ENCODE measurements at regions not wholly inside any gene's neighbourhood (a gene's known extent, or its start where the extent isn't known, plus 50 kb on each side); places are given as distances from the start of the nearest gene placed in this dataset.

DNA sequence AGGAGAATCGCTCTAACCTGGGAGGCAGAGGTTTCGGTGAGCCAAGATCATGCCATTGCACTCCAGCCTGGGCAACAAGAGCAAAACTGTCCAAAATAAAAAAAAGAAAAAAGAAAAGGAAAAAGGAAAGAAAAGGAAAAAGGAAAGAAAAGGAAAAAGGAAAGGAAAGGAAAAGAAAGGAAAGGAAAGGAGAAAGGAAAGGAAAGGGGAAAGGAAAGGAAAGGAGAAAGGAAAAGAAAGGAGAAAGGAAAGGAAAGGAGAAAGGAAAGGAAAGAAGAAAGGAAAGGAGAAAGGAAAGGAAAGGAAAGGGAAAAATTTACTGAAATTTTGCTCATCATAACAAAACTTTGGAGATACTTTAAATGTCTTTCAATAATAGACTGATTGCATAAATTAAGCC, 391.3 kb upstream of the GYPC start:
- Histone ChIP-seq H3K36me3 (ENCODE audit: low read depth) (no peaks in the 10 kb centered on the region), H3K27ac (no peak overlapping the region), H3F3A (ENCODE audit: insufficient read depth, low read depth) (no peaks in the 10 kb centered on the region), H3K9me2 (ENCODE audit: insufficient read depth) (no peaks in the 10 kb centered on the region), H3K4me3 (no peak overlapping the region), H3K4me1 (replicated peaks; ENCODE audit: insufficient read depth) (no peaks in the 10 kb centered on the region), H3K9me3 (ENCODE audit: insufficient read depth, low read depth) (no peaks in the 10 kb centered on the region), H3K27me3 (ENCODE audit: insufficient read depth, low read depth) (no peaks in the 10 kb centered on the region), H3K79me2 (ENCODE audit: low read depth) (no peaks in the 10 kb centered on the region), H2AFZ (no peak overlapping the region), H3K4me2 (no peak overlapping the region), H4K20me1 (ENCODE audit: insufficient read depth) (no peaks in the 10 kb centered on the region)
- intact Hi-C loops (cut with micrococcal nuclease; ENCODE audit: unreplicated experiment), result no loop called here
- DNase-seq, result no peak
- BruUV-seq (replicated peaks), result no TSS peak
- TF ChIP-seq EZH2 (IDR thresholded peaks at IDR 0.05; ENCODE audit: low read depth), result no peak
- TF ChIP-seq, protein P1, sequence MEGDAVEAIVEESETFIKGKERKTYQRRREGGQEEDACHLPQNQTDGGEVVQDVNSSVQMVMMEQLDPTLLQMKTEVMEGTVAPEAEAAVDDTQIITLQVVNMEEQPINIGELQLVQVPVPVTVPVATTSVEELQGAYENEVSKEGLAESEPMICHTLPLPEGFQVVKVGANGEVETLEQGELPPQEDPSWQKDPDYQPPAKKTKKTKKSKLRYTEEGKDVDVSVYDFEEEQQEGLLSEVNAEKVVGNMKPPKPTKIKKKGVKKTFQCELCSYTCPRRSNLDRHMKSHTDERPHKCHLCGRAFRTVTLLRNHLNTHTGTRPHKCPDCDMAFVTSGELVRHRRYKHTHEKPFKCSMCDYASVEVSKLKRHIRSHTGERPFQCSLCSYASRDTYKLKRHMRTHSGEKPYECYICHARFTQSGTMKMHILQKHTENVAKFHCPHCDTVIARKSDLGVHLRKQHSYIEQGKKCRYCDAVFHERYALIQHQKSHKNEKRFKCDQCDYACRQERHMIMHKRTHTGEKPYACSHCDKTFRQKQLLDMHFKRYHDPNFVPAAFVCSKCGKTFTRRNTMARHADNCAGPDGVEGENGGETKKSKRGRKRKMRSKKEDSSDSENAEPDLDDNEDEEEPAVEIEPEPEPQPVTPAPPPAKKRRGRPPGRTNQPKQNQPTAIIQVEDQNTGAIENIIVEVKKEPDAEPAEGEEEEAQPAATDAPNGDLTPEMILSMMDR (conservative IDR thresholded peaks at IDR 0.05), result no peak
- ChIA-PET POLR2A (ENCODE audit: unreplicated experiment) (no interaction called here), CTCF (no interaction called here)

DNA sequence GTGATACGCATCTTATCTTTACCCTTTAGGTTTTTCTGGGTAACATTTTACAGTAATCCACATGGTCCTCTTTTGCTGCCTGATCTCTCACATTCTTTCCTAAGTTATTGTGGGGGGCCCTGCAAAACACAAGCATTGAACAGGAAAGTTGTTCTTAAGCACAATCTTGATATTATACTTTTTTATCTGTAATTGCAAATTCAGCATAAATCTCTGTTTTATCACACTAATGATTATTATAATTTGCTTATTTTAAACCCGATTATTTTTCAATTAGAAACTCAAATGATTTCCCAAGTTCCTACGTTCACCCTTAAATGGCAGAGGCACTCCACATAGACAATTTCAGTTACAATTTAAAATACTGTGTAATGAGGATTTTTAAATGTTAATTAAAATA, 386.0 kb upstream of the GYPC start:
- Histone ChIP-seq H3K27me3 (ENCODE audit: insufficient read depth, low read depth) (no peaks in the 10 kb centered on the region), H3K4me2 (no peak overlapping the region), H3K4me3 (no peak overlapping the region), H3K9me2 (ENCODE audit: insufficient read depth) (no peaks in the 10 kb centered on the region), H3K4me1 (replicated peaks; ENCODE audit: insufficient read depth) (no peaks in the 10 kb centered on the region), H3K9me3 (ENCODE audit: insufficient read depth, low read depth) (no peaks in the 10 kb centered on the region), H3K79me2 (ENCODE audit: low read depth) (no peaks in the 10 kb centered on the region), H3F3A (ENCODE audit: insufficient read depth, low read depth) (no peaks in the 10 kb centered on the region), H3K27ac (no peak overlapping the region), H3K36me3 (ENCODE audit: low read depth) (no peaks in the 10 kb centered on the region), H2AFZ (no peak overlapping the region), H4K20me1 (ENCODE audit: insufficient read depth) (no peaks in the 10 kb centered on the region)
- no TSS peak for BruUV-seq (replicated peaks)
- CTCF ChIA-PET, result no interaction called here
- POLR2A ChIA-PET (ENCODE audit: unreplicated experiment), result no interaction called here
- no peak for TF ChIP-seq EZH2 (IDR thresholded peaks at IDR 0.05; ENCODE audit: low read depth)
- TF ChIP-seq, protein P1 (conservative IDR thresholded peaks at IDR 0.05), result no peak
- DNase-seq, result no peak
- intact Hi-C loops (cut with micrococcal nuclease; ENCODE audit: unreplicated experiment), result no loop called here

DNA sequence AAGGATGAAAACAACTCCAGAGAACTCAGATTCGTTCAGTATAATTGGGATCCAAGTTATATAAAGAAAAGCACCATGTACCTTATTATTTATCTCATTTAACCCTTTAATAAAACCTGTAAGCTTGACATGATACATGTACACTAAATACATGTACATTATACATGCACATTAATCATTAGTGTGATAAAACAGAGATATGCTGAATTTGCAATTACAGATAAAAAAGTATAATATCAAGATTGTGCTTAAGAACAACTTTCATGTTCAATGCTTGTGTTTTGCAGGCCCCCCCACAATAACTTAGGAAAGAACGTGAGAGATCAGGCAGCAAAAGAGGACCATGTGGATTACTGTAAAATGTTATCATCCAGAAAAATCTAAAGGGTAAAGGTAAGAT, 385.4 kb upstream of the GYPC start:
- no peak overlapping the region for H3K4me3 ChIP-seq
- ChIA-PET CTCF (no interaction called here), POLR2A (ENCODE audit: unreplicated experiment) (no interaction called here)
- H3K27ac ChIP-seq, result no peak overlapping the region
- intact Hi-C loops (cut with micrococcal nuclease; ENCODE audit: unreplicated experiment), result no loop called here
- H3K27me3 ChIP-seq (ENCODE audit: insufficient read depth, low read depth), result no peaks in the 10 kb centered on the region
- no peaks in the 10 kb centered on the region for H4K20me1 ChIP-seq (ENCODE audit: insufficient read depth)
- DNase-seq, result no peak
- TF ChIP-seq EZH2 (IDR thresholded peaks at IDR 0.05; ENCODE audit: low read depth), result no peak
- TF ChIP-seq, protein P1 (conservative IDR thresholded peaks at IDR 0.05), result no peak
- H3K9me3 ChIP-seq (ENCODE audit: insufficient read depth, low read depth), result no peaks in the 10 kb centered on the region
- no peaks in the 10 kb centered on the region for H3F3A ChIP-seq (ENCODE audit: insufficient read depth, low read depth)
- no peaks in the 10 kb centered on the region for H3K79me2 ChIP-seq (ENCODE audit: low read depth)
- no TSS peak for BruUV-seq (replicated peaks)
- H3K4me1 ChIP-seq (replicated peaks; ENCODE audit: insufficient read depth), result no peaks in the 10 kb centered on the region
- no peak overlapping the region for H3K4me2 ChIP-seq
- H3K36me3 ChIP-seq (ENCODE audit: low read depth), result no peaks in the 10 kb centered on the region
- H3K9me2 ChIP-seq (ENCODE audit: insufficient read depth), result no peaks in the 10 kb centered on the region
- no peak overlapping the region for H2AFZ ChIP-seq

Measured in PC-9 (cell line).